Calu3 (cell line): ENCODE measurements at regions not wholly inside any gene's neighbourhood (a gene's known extent, or its start where the extent isn't known, plus 50 kb on each side); places are given as distances from the start of the nearest gene placed in this dataset.

Source experiments
- BruUV-seq: library from RNA; stranded (reverse); fragments of 400-500 nt; replicated peaks from 2 replicates; lab custom pipeline; 2021; lab: Mats Ljungman, UMichigan
- CTCF ChIA-PET: fragments of 300-600 bp; sonication (Branson Sonifier 250); formaldehyde crosslinking; loops from one replicate; lab custom pipeline; 2022; ENCODE audit warnings: antibody characterized with exemption; lab: Charles Lee
- DNase-seq: peaks from one replicate; pipeline ENCODE4 v3.0.0; 2022
- H3K27ac Mint-ChIP-seq: one replicate; pipeline ENCODE4 v1.8.0; 2022; ENCODE audit warnings: mixed read lengths; ENCODE audit not compliant: unreplicated experiment
- H3K27me3 Mint-ChIP-seq: one replicate; pipeline ENCODE4 v1.8.0; 2022; ENCODE audit warnings: mixed read lengths; ENCODE audit not compliant: unreplicated experiment
- H3K36me3 Mint-ChIP-seq: one replicate; pipeline ENCODE4 v1.8.0; 2022; ENCODE audit warnings: mild to moderate bottlenecking, moderate library complexity, mixed read lengths; ENCODE audit not compliant: insufficient read depth, unreplicated experiment
- H3K4me1 Mint-ChIP-seq: one replicate; pipeline ENCODE4 v1.8.0; 2022; ENCODE audit warnings: mild to moderate bottlenecking, low read depth, mixed read lengths; ENCODE audit not compliant: unreplicated experiment
- H3K4me3 Mint-ChIP-seq: one replicate; pipeline ENCODE4 v1.8.0; 2022; ENCODE audit warnings: mild to moderate bottlenecking, low read depth, moderate library complexity, mixed read lengths; ENCODE audit not compliant: unreplicated experiment
- H3K9me3 Mint-ChIP-seq: one replicate; pipeline ENCODE4 v1.8.0; 2022; ENCODE audit warnings: low read depth, mixed read lengths; ENCODE audit not compliant: unreplicated experiment
- CTCF ChIP-seq: fragments of 200-600 bp; IDR thresholded peaks from one replicate; pipeline ENCODE4 v1.8.0; 2022; ENCODE audit warnings: antibody characterized with exemption; ENCODE audit not compliant: unreplicated experiment
- intact Hi-C: fragments of 100-400 bp; cut with micrococcal nuclease; formaldehyde crosslinking; loops from one replicate; pipeline ENCODE4 v1.10.0; 2022; ENCODE audit not compliant: unreplicated experiment

DNA sequence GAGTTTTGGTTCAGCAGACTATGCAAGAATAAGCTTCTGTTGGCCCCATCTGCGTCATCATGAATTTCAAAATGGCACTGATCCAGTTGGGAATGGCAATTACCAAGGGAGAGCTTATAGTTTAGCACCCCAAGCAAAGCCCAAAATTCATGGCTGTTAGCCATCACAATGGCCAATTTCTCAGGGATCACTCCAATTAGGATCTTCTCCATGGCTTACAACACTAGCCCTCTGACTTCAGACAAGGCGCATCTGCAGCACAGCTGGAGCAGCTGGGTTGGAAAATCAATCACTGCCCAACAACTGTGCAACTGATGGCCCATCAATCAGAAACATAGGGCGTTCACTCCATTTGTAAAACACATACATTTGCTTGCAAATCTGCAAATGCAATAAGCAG is 273.6 kb downstream of the SRBD1 start:
- peaks cover 10% of the 10 kb centered on the region for H3K4me1 Mint-ChIP-seq
- no peaks in the 10 kb centered on the region for H3K36me3 Mint-ChIP-seq
- H3K4me3 Mint-ChIP-seq = no peak overlapping the region
- BruUV-seq = no TSS peak
- peaks cover 42% of the 10 kb centered on the region for H3K27me3 Mint-ChIP-seq
- TF ChIP-seq CTCF = no peak
- H3K27ac Mint-ChIP-seq = no peak overlapping the region
- CTCF ChIA-PET = no interaction called here
- no peak for DNase-seq
- no peaks in the 10 kb centered on the region for H3K9me3 Mint-ChIP-seq
- intact Hi-C loops = no loop called here

DNA sequence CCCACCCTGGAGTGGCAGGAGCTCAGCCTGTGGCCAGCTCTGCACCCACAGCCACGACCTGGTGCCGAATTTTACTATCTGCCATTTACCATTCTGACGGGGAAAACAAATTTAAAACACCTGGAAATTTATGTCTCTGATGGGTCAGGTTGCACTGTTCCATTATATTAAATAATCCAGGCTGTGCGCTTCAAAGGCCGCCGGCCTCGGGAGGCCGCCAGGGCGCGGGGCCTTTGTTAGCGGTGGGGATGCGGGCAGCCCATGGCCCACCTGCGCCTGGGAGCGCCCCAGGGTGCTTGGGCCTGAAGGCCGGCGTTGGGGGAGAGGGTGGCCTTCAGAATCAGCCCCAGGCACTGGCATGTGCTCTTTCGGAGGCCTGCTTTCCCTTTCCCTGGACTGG is 276.9 kb downstream of the SRBD1 start:
- Mint-ChIP-seq H3K27ac (no peak overlapping the region), H3K27me3 (peaks cover 18% of the 10 kb centered on the region), H3K36me3 (no peaks in the 10 kb centered on the region), H3K4me3 (no peak overlapping the region), H3K9me3 (no peaks in the 10 kb centered on the region), H3K4me1 (peaks cover 29% of the 10 kb centered on the region)
- DNase-seq = no peak
- BruUV-seq = no TSS peak
- intact Hi-C loops = no loop called here
- CTCF ChIA-PET = no interaction called here
- no peak for TF ChIP-seq CTCF

GRCh38 chr2:45332567-45332966 is 278.5 kb downstream of the SRBD1 start:
- CTCF ChIA-PET = interaction anchor here (1.4 kb wide), 1 partner anchor 9 kb away, joined by 3 read pairs; no protein-coding TSS in a partner anchor
- Mint-ChIP-seq H3K4me1 (peaks cover 37% of the 10 kb centered on the region), H3K4me3 (no peak overlapping the region), H3K36me3 (no peaks in the 10 kb centered on the region), H3K27ac (no peak overlapping the region), H3K27me3 (peaks cover 2% of the 10 kb centered on the region), H3K9me3 (no peaks in the 10 kb centered on the region)
- no peak for TF ChIP-seq CTCF
- DNase-seq = no peak
- no TSS peak for BruUV-seq
- intact Hi-C loops = no loop called here

DNA sequence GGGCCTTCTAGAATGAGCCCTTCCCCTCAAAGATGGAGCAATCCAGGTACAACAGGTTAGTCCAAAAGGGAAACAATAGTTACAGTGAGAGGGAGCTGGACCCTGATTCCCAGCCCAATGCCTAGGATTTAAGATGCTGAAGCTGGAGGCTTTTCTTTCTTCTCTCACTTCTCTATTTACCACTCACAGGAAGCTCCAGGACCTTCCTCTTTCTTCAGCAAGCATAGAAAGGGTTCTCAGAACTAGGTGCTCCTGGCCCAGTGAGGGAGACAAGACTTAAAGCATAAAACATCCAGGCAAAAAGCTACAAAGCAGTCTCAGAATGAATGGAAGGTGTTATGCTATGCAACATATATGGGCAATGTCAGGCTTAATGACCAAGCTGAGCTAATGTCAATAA is 279.0 kb downstream of the SRBD1 start:
- CTCF ChIA-PET = interaction anchor here (1.0 to 1.4 kb wide), 2 partner anchors 9 to 22 kb away, joined by 3 to 4 read pairs; no protein-coding TSS in a partner anchor
- no peaks in the 10 kb centered on the region for H3K36me3 Mint-ChIP-seq
- no peak for TF ChIP-seq CTCF
- H3K27me3 Mint-ChIP-seq = no peaks in the 10 kb centered on the region
- no peak overlapping the region for H3K4me3 Mint-ChIP-seq
- intact Hi-C loops = no loop called here
- H3K9me3 Mint-ChIP-seq = no peaks in the 10 kb centered on the region
- H3K4me1 Mint-ChIP-seq = peaks cover 37% of the 10 kb centered on the region
- BruUV-seq = no TSS peak
- DNase-seq = no peak
- no peak overlapping the region for H3K27ac Mint-ChIP-seq
